Endothelial cell of umbilical vein (primary cell): ENCODE measurements at regions not wholly inside any gene's neighbourhood (a gene's known extent, or its start where the extent isn't known, plus 50 kb on each side); places are given as distances from the start of the nearest gene placed in this dataset.

Experiments used
- BruUV-seq: library from RNA; stranded (reverse); fragments of 400-500 nt; replicated peaks from 2 replicates; lab custom pipeline; 2021; lab: Mats Ljungman, UMichigan
- CTCF ChIA-PET: fragments of 300-600, 350-600 bp; sonication (Branson Sonifier 250); formaldehyde crosslinking; loops from one replicate; lab custom pipeline; 2021; ENCODE audit warnings: antibody characterized with exemption, inconsistent platforms; lab: Charles Lee
- POLR2A ChIA-PET: fragments of 300-600, 350-600 bp; sonication (Branson Sonifier 250); formaldehyde crosslinking; loops from one replicate; lab custom pipeline; 2021; ENCODE audit warnings: antibody characterized with exemption, inconsistent platforms; lab: Charles Lee
- DNase-seq: peaks from one replicate; pipeline ENCODE4 v3.0.0-alpha.2; 2011; ENCODE audit warnings: low read depth, low spot score
- FAIRE-seq: peaks from 2 replicates; lab custom pipeline; 2011; peaks lifted over from hg19 to GRCh38; lab: Jason Lieb, UNC
- H2AFZ ChIP-seq: 2 replicates; pipeline ENCODE4 v1.6.0; 2012; ENCODE audit warnings: low read depth, low read length, control low read depth, inconsistent platforms
- H3K27ac ChIP-seq: 2 replicates; pipeline ENCODE4 v1.5.1; 2011; ENCODE audit warnings: low read depth, mild to moderate bottlenecking, control low read depth, low read length, moderate library complexity; ENCODE audit not compliant: insufficient read depth
- H3K27me3 ChIP-seq, 2 experiments: 2 replicates each; pipeline versions ENCODE4 v1.6.0 to v1.6.1; 2011; ENCODE audit warnings: low read length in 2 of 2, mixed read lengths in 1 of 2; ENCODE audit not compliant: control insufficient read depth in 2 of 2, insufficient read depth in 2 of 2
- H3K36me3 ChIP-seq, 2 experiments: 2 replicates in 1 of 2; 3 replicates in 1 of 2; pipeline ENCODE4 v1.5.1; 2011; ENCODE audit warnings: low read length in 2 of 2, mild to moderate bottlenecking in 1 of 2, moderate library complexity in 1 of 2; ENCODE audit not compliant: control insufficient read depth in 2 of 2, insufficient read depth in 2 of 2; ENCODE audit errors: extremely low read depth in 1 of 2
- H3K4me1 ChIP-seq: 3 replicates; pipeline ENCODE4 v1.5.1; 2011; ENCODE audit warnings: mild to moderate bottlenecking, low read length; ENCODE audit not compliant: control insufficient read depth, insufficient read depth; ENCODE audit errors: extremely low read depth
- H3K4me2 ChIP-seq: 2 replicates; pipeline ENCODE4 v1.6.1; 2011; ENCODE audit warnings: low read length, control low read depth, mixed read lengths; ENCODE audit not compliant: insufficient read depth
- H3K4me3 ChIP-seq, 3 experiments: fragments of 200-600 bp in 1 of 3; sonication (generic), shearing (Covaris generic) in 1 of 3; replicated peaks in 1 of 3; 2 replicates each; pipeline ENCODE4 v1.5.1; 2011 to 2016; ENCODE audit warnings: control low read depth in 3 of 3, low read length in 3 of 3, mild to moderate bottlenecking in 2 of 3, inconsistent platforms in 1 of 3, low read depth in 1 of 3, moderate library complexity in 1 of 3; ENCODE audit not compliant: insufficient read depth in 1 of 3
- H3K79me2 ChIP-seq: 2 replicates; pipeline ENCODE4 v1.6.0; 2012; ENCODE audit warnings: low read length, inconsistent platforms; ENCODE audit not compliant: control insufficient read depth, insufficient read depth
- H3K9ac ChIP-seq: replicated peaks from 2 replicates; pipeline ENCODE3; 2011; ENCODE audit warnings: low read length, control low read depth; ENCODE audit not compliant: insufficient read depth; ENCODE audit errors: extremely low read depth
- H3K9me1 ChIP-seq: replicated peaks from 3 replicates; pipeline ENCODE4 v1.6.0; 2011; ENCODE audit warnings: mild to moderate bottlenecking, low read length; ENCODE audit not compliant: control insufficient read depth, insufficient read depth; ENCODE audit errors: extremely low read depth
- H3K9me3 ChIP-seq: replicated peaks from 2 replicates; pipeline ENCODE4 v1.5.1; 2012; ENCODE audit warnings: low read length, inconsistent platforms; ENCODE audit not compliant: control insufficient read depth, insufficient read depth
- H4K20me1 ChIP-seq: replicated peaks from 2 replicates; pipeline ENCODE3; 2011; ENCODE audit warnings: mild to moderate bottlenecking, low read length; ENCODE audit not compliant: control insufficient read depth, insufficient read depth; ENCODE audit errors: extremely low read depth
- EZH2 ChIP-seq: IDR thresholded peaks from 2 replicates; pipeline ENCODE4 v1.6.1; 2012; ENCODE audit warnings: borderline replicate concordance, low read depth, mild to moderate bottlenecking, moderate library complexity, low read length, inconsistent platforms; ENCODE audit not compliant: severe bottlenecking
- FOS ChIP-seq: IDR thresholded peaks from 2 replicates; pipeline ENCODE4 v1.6.1; 2011; ENCODE audit warnings: mild to moderate bottlenecking, low read length, moderate library complexity, borderline replicate concordance; ENCODE audit not compliant: insufficient read depth
- GATA2 ChIP-seq: IDR thresholded peaks from 2 replicates; pipeline ENCODE4 v1.7.0; 2011; ENCODE audit warnings: low read depth, mild to moderate bottlenecking, moderate library complexity, mixed read lengths, low read length; ENCODE audit not compliant: insufficient read length, insufficient read depth
- JUN ChIP-seq: IDR thresholded peaks from 2 replicates; pipeline ENCODE4 v1.6.1; 2011; ENCODE audit warnings: borderline replicate concordance, low read depth; ENCODE audit not compliant: insufficient read length, insufficient read depth
- MAX ChIP-seq: IDR thresholded peaks from 2 replicates; pipeline ENCODE4 v1.6.1; 2011; ENCODE audit not compliant: insufficient read depth, insufficient read length
- MYC ChIP-seq: IDR thresholded peaks from one replicate; pipeline ENCODE4 v1.6.1; 2011; ENCODE audit warnings: mild to moderate bottlenecking, low read depth, low read length
- POLR2A ChIP-seq: IDR thresholded peaks from 2 replicates; pipeline ENCODE4 v1.6.1; 2012; ENCODE audit warnings: low read depth, mild to moderate bottlenecking, control low read depth, low read length
- POLR2AphosphoS5 ChIP-seq: IDR thresholded peaks from 2 replicates; pipeline ENCODE4 v1.6.1; 2012; ENCODE audit warnings: low read depth, mild to moderate bottlenecking, control low read depth, low read length, moderate library complexity; ENCODE audit not compliant: insufficient read depth
- dilution Hi-C: fragments of 300-500 bp; cut with MboI; formaldehyde crosslinking; loops from one replicate; pipeline ENCODE4 v1.15.0; 2019; ENCODE audit warnings: low sequenced_read_pairs; ENCODE audit not compliant: extremely low pct_ligation_motif_present
- intact Hi-C: fragments of 100-400 bp; cut with micrococcal nuclease; formaldehyde crosslinking; loops from one replicate; pipeline ENCODE4 v1.10.0; 2022
- TF ChIP-seq, protein P1 (sequence below), 2 donors: IDR thresholded peaks; 1 replicate in 1 of 2; 2 replicates in 1 of 2; pipeline ENCODE4 v1.5.1; 2011; ENCODE audit warnings: low read length in 2 of 2, mild to moderate bottlenecking in 2 of 2, moderate library complexity in 2 of 2, control low read depth in 1 of 2, inconsistent platforms in 1 of 2, low read depth in 1 of 2; ENCODE audit not compliant: insufficient read depth in 1 of 2; ENCODE audit errors: extremely low read depth in 1 of 2

DNA sequence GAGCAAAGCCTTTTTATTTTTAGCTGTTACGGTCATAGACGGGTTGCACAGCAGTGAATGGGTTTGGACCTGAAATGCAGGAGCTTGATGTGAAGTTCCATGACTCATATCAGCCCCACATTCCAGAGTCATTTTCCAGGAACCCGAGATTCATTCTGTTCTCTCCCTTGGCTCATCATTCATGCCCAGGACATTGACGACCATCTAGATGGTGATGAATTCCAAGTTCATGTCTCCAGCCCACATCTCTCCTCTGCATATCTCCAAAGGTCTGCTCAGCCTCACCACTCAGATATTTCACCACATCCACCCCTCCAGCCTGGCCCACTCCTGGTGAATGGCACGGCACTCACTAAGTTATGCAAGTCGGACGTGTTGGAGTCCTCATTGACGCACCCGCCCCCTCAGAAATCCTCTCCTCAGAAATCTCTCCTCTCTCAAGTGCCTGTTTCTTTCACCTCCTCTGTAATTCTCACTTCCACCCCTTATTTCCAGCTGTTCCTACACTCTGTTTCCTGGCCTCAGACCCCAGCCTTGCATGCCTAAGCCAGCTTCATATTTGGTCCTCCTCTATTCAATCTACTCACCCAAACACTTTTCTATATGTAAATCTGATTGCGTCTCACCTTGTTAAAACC is 83.1 kb downstream of the ALOX5AP start:
- Histone ChIP-seq H3K27me3 (no peaks in the 10 kb centered on the region), H3K4me1 (peaks cover 25% of the 10 kb centered on the region), H3K9ac (no peak overlapping the region), H2AFZ (no peak overlapping the region), H3K36me3 (no peaks in the 10 kb centered on the region), H3K27ac (no peak overlapping the region), H3K4me3 (no peak overlapping the region), H3K4me2 (no peak overlapping the region), H3K9me3 (no peaks in the 10 kb centered on the region), H3K9me1 (no peaks in the 10 kb centered on the region), H4K20me1 (no peaks in the 10 kb centered on the region), H3K79me2 (no peaks in the 10 kb centered on the region)
- no TSS peak for BruUV-seq
- TF ChIP-seq JUN (no peak), FOS (peak; percentile 13)
- intact Hi-C loops, result no loop called here
- FAIRE-seq (no peak), DNase-seq (no peak)
- POLR2A ChIA-PET, result no interaction called here
- dilution Hi-C loops, result no loop called here
- CTCF ChIA-PET, result interaction anchor here (0.7 to 1.1 kb wide), 2 partner anchors 14 to 23 kb away, joined by 3 to 4 read pairs; no protein-coding TSS in a partner anchor

GRCh38 chr13:30819136-30819888 is 84.0 kb downstream of the ALOX5AP start:
- H3K36me3 ChIP-seq, result no peaks in the 10 kb centered on the region
- FAIRE-seq (no peak), DNase-seq (no peak)
- H2AFZ ChIP-seq, result no peak overlapping the region
- H3K9me1 ChIP-seq, result no peaks in the 10 kb centered on the region
- H3K9ac ChIP-seq, result no peak overlapping the region
- H3K27ac ChIP-seq, result no peak overlapping the region
- ChIA-PET POLR2A (no interaction called here), CTCF (interaction anchor here (0.7 to 1.1 kb wide), 3 partner anchors 12 to 46 kb away, joined by 3 to 4 read pairs (median 3); no protein-coding TSS in a partner anchor)
- H3K79me2 ChIP-seq, result no peaks in the 10 kb centered on the region
- dilution Hi-C loops (no loop called here), intact Hi-C loops (no loop called here)
- H4K20me1 ChIP-seq, result no peaks in the 10 kb centered on the region
- no TSS peak for BruUV-seq
- no peak overlapping the region for H3K4me3 ChIP-seq
- H3K4me2 ChIP-seq, result no peak overlapping the region
- H3K9me3 ChIP-seq, result no peaks in the 10 kb centered on the region
- peaks cover 25% of the 10 kb centered on the region for H3K4me1 ChIP-seq
- TF ChIP-seq, protein P1, sequence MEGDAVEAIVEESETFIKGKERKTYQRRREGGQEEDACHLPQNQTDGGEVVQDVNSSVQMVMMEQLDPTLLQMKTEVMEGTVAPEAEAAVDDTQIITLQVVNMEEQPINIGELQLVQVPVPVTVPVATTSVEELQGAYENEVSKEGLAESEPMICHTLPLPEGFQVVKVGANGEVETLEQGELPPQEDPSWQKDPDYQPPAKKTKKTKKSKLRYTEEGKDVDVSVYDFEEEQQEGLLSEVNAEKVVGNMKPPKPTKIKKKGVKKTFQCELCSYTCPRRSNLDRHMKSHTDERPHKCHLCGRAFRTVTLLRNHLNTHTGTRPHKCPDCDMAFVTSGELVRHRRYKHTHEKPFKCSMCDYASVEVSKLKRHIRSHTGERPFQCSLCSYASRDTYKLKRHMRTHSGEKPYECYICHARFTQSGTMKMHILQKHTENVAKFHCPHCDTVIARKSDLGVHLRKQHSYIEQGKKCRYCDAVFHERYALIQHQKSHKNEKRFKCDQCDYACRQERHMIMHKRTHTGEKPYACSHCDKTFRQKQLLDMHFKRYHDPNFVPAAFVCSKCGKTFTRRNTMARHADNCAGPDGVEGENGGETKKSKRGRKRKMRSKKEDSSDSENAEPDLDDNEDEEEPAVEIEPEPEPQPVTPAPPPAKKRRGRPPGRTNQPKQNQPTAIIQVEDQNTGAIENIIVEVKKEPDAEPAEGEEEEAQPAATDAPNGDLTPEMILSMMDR (IDR thresholded peaks at IDR 0.05; ENCODE audit: extremely low read depth in 1 of 2, insufficient read depth in 1 of 2, low read depth in 1 of 2, low read length in 2 of 2), result no peak
- TF ChIP-seq POLR2AphosphoS5 (no peak), MYC (no peak), FOS (no peak), JUN (no peak), GATA2 (no peak), EZH2 (no peak), POLR2A (no peak), MAX (no peak)
- H3K27me3 ChIP-seq, result no peaks in the 10 kb centered on the region
